H1 (cell line): ENCODE measurements at regions not wholly inside any gene's neighbourhood (a gene's known extent, or its start where the extent isn't known, plus 50 kb on each side); places are given as distances from the start of the nearest gene placed in this dataset.

Experiments used
- CTBP2 ChIP-seq: IDR thresholded peaks from 2 replicates; pipeline ENCODE4 v1.7.0; 2011; ENCODE audit warnings: borderline replicate concordance, mild to moderate bottlenecking, moderate library complexity, mixed read lengths, low read length; ENCODE audit not compliant: insufficient read depth, insufficient read length
- GTF2F1 ChIP-seq: IDR thresholded peaks from 2 replicates; pipeline ENCODE4 v1.6.1; 2012; ENCODE audit warnings: low read depth, low read length, improper control_type of control experiment, borderline replicate concordance
- NANOG ChIP-seq: IDR thresholded peaks from 2 replicates; pipeline ENCODE4 v1.6.1; 2011; ENCODE audit warnings: low read length, low read depth, mild to moderate bottlenecking, inconsistent platforms; ENCODE audit not compliant: insufficient read depth, poor library complexity, severe bottlenecking
- TF ChIP-seq, protein P1 (sequence below): IDR thresholded peaks from 2 replicates; pipeline ENCODE4 v1.6.1; 2012; ENCODE audit warnings: low read length, inconsistent platforms

DNA sequence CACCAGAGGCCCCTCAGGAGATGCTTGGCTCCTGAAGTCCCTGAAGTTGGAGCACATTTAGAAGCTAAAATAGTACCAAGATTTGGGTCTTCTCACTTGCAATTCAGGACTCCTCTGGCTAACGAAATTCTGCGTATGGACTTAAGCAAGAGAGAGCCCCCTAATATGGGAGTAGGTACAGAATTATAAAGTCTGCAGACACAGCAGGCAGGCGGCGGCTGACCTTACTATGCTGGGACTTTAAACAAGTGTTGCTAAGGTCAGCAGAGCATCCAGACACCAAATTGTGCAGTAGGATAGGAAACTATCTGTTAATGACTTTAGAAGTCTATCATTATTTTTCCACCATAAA, 104.5 kb upstream of the PDE4B start (continued):
- TF ChIP-seq, protein P1, sequence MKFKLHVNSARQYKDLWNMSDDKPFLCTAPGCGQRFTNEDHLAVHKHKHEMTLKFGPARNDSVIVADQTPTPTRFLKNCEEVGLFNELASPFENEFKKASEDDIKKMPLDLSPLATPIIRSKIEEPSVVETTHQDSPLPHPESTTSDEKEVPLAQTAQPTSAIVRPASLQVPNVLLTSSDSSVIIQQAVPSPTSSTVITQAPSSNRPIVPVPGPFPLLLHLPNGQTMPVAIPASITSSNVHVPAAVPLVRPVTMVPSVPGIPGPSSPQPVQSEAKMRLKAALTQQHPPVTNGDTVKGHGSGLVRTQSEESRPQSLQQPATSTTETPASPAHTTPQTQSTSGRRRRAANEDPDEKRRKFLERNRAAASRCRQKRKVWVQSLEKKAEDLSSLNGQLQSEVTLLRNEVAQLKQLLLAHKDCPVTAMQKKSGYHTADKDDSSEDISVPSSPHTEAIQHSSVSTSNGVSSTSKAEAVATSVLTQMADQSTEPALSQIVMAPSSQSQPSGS = no peak
- TF ChIP-seq NANOG (no peak), GTF2F1 (no peak), CTBP2 (no peak)
